Right ventricle myocardium inferior (tissue), 1 donor: ENCODE measurements at regions not wholly inside any gene's neighbourhood (a gene's known extent, or its start where the extent isn't known, plus 50 kb on each side); places are given as distances from the start of the nearest gene placed in this dataset.
"Not testable (repeated sequence)": the region's sequence is repeated elsewhere in the genome, so short reads cannot be mapped to it uniquely, and the experiment has no call there.

Experiments used
- ATAC-seq: fragments of 200-7000 bp; cut with Tn5 transposase; one replicate; pipeline ENCODE4 v1.9.1; 2020; ENCODE audit warnings: mild to moderate bottlenecking, moderate library complexity
- DNase-seq: peaks from one replicate; pipeline ENCODE4 v3.0.0; 2021; ENCODE audit errors: missing footprints
- intact Hi-C: fragments of 100-400 bp; cut with DNase I; formaldehyde crosslinking; loops from one replicate; pipeline ENCODE4 v1.11.0; 2022
- donor health status: DM: no; HTN: yes; CAD: no; lungs with severe emphysema.

DNA sequence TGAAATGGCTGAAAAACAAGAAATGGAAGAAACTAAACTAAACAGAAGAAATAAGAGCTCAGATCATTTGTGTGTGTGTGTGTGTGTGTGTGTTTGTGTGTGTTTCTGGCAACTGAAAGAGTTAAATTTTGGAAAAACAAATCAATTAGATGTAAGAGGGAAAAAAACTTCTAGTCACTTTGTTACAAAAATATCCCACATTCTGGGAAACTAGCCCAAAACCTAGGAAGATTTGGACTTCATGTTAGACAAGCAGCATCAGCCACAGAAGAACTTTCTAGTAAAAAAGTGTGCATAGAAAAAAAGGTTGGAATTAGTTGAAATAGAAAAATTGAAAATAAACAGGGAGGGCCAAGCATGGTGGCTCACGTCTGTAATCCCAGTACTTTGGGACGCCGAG, 111.6 kb upstream of the PRKG2 start:
- intact Hi-C loops, result no loop called here
- ATAC-seq (no peak), DNase-seq (no peak)

GRCh38 chr4:81324594-81324993, 109.6 kb upstream of the PRKG2 start:
- DNase-seq, intact Hi-C loops, ATAC-seq: not testable (repeated sequence)

DNA sequence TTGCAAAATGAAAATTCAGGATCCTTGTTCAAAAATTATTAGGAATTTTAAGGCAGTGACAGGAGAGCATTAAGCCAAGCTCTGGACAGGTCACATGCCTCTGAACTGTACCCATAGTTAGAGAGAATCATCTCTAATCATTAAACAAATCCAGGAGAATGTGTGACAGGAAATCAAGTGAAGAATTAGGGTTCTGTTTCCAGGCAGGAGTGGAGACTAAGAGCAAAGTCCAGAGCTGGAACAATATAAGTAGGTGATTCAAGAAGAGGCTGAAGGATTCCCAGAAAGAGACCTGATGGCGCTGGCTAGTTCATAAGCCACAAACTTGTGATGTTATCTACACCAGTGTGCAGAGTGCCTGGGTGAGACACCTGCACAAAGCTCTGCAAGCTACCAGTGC, 104.6 kb upstream of the PRKG2 start:
- intact Hi-C loops, result no loop called here
- DNase-seq (no peak), ATAC-seq (no peak)

DNA sequence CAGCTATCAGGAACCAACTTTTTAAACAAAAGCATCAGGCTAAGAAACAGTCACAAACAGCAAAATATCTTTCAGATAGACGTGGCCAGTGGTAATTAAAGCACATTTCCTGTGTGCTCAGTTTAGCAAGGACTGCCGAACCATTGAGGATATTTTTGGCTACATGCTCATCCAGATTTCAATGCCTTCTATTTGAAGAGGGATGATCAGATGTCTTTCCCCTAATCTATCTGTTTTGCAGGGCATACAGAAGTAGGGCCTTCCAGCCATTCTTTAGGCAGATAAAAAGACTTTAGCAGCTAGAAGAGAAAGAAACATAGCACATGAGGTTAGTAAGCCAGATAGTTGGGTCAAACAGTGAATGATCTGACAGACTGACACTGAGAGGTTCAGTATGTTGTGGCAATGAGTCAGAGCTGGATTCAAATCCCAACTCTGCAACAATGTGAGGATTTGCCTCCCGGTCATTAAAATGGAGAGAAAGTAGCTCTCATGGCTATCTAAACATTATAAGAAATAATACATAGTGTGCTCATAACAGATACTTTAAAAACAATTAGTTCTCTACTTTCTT, 100.0 kb upstream of the PRKG2 start:
- intact Hi-C loops, result no loop called here
- no peak for ATAC-seq
- DNase-seq, result no peak

GRCh38 chr4:81314196-81314896, 99.3 kb upstream of the PRKG2 start:
- intact Hi-C loops, result no loop called here
- peak; percentile 52 for ATAC-seq
- DNase-seq, result no peak

GRCh38 chr4:81307991-81308390, 93.0 kb upstream of the PRKG2 start:
- intact Hi-C loops, result no loop called here
- ATAC-seq, result no peak

DNA sequence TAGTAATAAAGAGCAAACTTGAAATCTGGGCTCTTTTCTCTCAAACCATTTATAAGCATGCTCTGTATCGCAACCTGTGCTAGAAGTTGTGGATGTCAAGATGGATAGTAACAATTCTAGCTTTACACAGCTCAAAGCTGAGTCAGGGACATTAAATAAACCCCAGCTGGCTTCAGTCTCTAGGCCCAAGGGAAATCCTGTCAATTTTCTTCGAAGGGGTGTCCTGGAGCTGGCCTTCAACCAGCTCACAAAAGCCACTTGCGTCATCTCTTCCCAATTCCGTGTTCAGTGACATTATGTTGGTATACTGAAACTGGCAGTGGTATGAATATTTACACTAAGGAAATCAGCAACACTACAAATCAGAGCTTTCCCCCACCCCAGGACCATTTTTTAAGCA, 89.8 kb upstream of the PRKG2 start:
- no peak for ATAC-seq
- intact Hi-C loops, result no loop called here
- no peak for DNase-seq

More at GRCh38 chr4:81307991-81308390, 93.0 kb upstream of the PRKG2 start:
- no peak for DNase-seq

- intact Hi-C loops, ATAC-seq, DNase-seq: not testable (repeated sequence)
Observed at GRCh38 chr4:81300352-81300751, 85.3 kb upstream of the PRKG2 start.

GRCh38 chr4:81290813-81291212, 75.8 kb upstream of the PRKG2 start:
- ATAC-seq (no peak), DNase-seq (no peak)
- intact Hi-C loops, result no loop called here

DNA sequence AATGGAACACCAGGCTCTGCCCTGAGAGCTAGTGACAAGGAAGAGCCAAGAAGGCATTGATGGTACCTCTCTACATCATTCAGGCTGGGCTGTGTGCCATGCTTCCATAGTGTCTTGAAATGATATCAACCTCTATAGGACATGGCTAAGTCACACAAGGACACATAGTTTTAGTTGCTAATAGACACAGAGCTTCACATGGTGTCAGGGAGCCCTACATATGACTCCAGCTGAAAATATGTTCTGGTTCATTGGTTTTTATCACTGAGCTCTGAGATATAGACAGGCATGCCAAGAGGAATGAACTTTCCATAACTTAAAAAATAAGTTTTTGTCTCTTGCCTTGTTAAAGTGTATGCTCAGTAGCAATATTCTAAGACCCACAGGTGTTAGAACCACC, 72.1 kb upstream of the PRKG2 start:
- no peak for DNase-seq
- intact Hi-C loops, result no loop called here

GRCh38 chr4:81282131-81282530, 67.1 kb upstream of the PRKG2 start:
- intact Hi-C loops, result no loop called here
- DNase-seq (no peak), ATAC-seq (no peak)

More for the DNA sequence above, 72.1 kb upstream of the PRKG2 start:
- no peak for ATAC-seq

GRCh38 chr4:81274460-81274859, 59.4 kb upstream of the PRKG2 start:
- intact Hi-C loops, result no loop called here
- ATAC-seq, result no peak

DNA sequence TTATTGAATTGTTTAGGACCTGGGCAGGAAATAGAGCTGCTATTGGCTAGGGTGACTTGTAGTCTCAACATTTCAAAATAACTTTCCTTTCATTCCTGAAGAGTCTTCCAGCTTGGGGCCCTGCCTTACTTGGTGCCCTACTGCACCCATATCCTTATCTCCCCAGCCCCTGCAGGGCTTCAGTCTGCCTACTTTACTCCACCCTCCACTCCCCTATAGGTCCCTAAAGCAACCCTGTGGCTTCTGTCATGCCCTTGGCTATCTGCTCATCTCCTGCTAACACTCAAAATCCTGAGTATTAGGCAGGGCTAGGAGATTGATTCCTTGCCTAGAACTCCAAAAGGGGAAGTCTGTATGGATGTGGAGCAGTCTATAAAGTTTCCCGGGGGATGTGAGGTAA, 57.6 kb upstream of the PRKG2 start:
- intact Hi-C loops, result no loop called here
- ATAC-seq, result no peak
- DNase-seq, result no peak

More at GRCh38 chr4:81274460-81274859, 59.4 kb upstream of the PRKG2 start:
- no peak for DNase-seq
